Activated gamma-delta T cell treated with Interleukin-2 at 50 U/mL for 16 hours (primary cell): ENCODE measurements at regions not wholly inside any gene's neighbourhood (a gene's known extent, or its start where the extent isn't known, plus 50 kb on each side); places are given as distances from the start of the nearest gene placed in this dataset.

Experiments
- DNase-seq: peaks from one replicate; pipeline ENCODE4 v3.0.0-alpha.2; 2020

DNA sequence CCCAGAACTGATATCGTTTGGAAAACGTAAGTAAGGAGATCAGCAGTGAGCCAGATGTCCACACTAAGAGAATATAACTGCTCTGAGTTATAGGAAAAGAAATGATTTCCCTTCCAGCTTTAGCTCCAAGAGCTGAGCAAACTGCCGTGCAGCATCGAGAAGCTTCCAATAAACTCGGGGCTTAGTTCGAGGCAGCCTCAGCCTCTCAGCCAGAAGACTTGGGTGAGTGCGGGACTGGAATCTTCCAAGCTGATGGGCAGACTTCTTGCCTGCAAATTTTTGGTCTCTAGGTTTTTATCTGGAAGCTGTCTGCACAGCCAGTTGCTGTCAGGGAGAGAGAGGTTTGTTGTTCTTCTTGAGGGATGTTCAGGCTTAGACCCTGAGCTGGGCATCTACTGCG is 196.1 kb downstream of the PHETA1 start:
- no peak for DNase-seq

DNA sequence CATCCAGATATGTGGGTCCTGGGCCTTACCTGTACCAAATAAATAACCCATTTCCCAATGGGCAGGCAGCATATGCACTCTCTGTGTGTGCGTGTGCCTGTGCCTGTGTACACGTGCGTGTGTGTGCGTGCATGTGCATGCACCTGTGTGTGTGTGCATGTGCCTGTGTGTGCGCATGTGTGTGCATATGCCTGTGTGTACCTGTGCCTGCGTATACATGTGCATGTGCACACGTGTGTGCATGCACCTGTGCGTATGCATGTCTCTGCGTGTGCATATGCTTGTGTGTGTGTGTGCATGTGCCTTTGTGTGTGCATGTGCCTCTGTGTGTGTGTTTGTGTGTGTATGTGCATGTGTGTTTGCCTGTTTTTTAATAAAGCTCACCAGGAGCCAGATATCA is 197.1 kb downstream of the PHETA1 start:
- DNase-seq = no peak

GRCh38 chr12:111171345-111171744 is 197.6 kb downstream of the PHETA1 start:
- no peak for DNase-seq

DNA sequence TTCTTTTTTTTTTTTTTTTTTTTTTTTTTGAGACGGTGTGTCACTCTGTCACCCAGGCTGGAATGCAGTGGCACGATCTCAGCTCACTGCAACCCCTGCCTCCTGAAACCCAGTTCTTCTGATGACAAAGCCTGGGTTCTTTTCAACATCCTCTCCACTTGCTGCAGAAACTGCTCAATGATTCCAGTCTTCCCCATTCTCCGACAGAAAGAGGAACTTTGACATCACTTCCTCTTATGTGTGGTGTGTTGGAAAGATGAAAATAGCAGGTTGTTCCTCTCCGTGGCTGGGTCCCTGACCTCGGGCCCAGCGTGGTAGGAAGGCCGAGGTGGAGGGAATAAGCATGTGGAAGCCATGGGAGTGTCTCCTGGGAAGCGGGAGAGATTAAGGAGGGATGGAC is 198.4 kb downstream of the PHETA1 start:
- no peak for DNase-seq

DNA sequence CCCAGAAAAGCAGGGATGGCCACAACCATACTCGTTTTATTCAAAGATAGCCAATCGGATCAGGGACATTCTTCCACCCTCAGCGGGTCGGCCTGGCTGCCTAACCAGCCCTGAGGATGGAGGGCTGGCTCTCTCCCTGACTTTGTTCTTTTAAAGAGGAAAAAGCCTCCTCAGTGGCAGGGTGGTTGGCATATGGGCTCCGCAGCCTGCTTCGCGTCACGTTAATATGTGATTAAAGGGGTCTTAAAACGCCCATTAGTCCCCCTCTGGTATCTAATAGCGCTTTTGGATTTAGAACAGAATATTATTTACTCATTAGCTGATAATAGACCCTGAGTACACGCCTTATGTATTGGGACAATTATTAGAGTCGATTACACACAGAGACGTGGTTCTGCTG is 199.4 kb downstream of the PHETA1 start:
- no peak for DNase-seq

- DNase-seq = no peak
Observed at GRCh38 chr12:111169032-111169431, 199.9 kb downstream of the PHETA1 start.

DNA sequence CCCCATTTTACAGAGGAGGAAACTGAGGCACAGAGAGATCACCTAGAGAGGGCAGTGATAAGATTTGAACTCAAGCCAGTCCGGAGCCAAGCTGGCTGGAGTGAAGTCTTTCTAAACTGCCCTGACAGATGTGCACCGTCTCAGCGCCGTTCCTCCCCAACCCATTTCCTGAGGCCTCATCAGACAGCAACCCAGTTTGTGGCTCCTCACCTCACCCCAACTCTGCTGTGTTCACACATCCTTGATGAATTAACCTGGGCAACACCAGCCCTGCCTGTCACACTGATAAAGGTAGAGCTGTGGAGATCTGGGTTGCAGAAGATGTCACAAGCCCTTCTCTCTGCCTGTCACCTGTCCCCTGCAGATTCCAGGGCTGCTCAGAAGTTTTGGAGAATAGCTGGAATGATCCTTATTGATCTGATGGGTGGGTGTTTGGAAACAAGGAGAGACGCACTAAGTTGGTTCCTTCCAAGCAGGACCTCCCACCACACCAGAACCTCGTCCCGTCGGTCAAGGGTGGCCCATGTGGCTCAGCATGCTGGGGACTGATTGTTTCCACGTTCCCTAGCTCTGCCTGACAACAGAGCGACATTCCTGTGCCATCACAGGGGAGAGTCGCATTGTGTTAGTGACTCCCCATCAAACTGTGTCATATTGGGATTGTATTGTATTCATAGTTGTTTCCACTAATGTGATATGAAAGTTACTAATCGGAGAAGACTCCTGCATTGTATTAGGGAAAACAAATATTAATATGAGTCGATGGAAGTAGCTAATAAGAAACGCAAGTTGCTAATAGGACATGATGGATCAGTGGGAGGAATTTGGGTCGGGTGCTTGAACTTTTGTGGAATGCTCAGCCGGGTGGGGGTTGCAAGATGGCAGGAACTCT is 200.6 kb downstream of the PHETA1 start:
- DNase-seq = no peak

GRCh38 chr12:111166779-111167540 is 201.9 kb downstream of the PHETA1 start:
- no peak for DNase-seq

GRCh38 chr12:111164833-111165525 is 203.9 kb downstream of the PHETA1 start:
- no peak for DNase-seq

DNA sequence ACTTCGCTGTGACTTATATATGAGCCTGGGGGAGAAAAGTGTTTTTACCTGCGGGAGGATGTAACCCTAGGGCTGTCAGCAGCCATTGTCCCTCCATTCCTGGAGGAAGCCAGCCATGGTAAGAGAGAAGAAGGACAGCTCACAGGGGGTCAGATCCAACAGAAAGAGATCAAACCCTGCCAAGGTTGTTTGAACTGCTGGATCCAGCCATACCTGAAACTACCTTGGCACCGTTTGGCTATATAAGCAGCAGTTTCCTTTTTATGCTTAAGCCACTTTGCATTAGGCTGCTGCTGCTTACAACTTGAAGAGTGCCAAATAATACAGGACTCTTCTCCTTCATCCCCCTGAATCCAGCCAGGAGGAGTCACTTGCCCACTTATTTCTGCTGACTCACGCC is 205.5 kb downstream of the PHETA1 start:
- DNase-seq = no peak

- DNase-seq = no peak
Observed at GRCh38 chr12:111161898-111162297, 207.0 kb downstream of the PHETA1 start.

- DNase-seq = no peak
Observed at GRCh38 chr12:111160350-111161241, 208.3 kb downstream of the PHETA1 start.

DNA sequence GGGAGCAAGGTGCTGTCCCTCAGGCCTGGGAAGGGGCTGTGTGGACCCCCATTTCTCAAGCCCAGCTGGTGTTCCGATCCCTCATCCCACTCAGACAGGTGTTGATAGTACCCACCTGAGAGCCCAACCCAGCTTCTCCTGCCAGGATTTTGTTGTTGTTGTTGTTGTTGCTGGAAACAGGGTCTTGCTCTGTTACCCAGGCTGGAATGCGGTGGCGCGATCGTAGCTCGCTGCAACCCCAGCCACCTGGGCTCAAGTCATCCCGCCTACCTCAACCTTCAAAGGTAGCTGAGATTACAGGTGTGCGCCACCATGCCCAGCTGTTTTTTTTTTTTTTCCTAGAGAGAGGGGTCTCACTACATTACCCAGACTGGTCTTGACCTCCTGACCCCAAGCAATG is 209.9 kb downstream of the PHETA1 start:
- no peak for DNase-seq

DNA sequence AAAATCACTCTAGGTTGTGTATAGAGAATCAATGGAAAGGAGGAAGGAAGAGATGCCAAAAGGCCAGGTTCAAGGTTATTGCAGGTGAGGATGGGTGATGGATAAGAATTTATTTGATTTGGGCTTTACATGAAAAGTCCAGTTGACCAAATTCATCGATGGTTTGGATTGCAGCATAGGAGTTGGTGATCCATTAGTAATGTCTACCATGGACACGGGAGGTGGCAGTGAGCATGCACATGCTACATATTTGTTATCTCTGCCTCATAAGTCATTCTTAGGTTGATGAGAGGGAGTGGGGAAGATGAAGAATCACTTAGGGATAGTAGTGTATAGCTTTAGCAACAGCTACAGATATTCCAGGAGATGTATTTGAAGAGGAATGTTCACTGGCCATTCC is 211.4 kb downstream of the PHETA1 start:
- DNase-seq = no peak

- no peak for DNase-seq
Observed at GRCh38 chr12:111156304-111156703, 212.6 kb downstream of the PHETA1 start.

DNA sequence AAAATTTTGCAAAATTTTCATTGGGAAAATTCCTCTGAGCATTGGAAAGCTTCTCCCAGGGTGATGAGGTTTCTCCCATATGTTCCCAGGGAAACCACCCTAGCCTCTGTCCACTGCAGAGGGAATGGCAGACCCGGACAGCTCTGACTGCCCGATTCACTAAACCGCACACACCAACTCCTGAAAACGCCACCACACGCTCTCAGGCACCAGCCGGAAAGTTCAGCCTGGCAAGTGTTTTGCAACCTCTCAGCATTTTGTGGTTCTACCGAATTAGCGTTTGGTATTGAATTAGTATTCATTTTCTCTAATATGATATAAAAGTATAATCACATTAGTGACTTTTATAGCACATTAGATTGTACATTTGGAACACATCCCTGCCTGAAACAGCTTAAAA is 213.4 kb downstream of the PHETA1 start:
- no peak for DNase-seq

DNA sequence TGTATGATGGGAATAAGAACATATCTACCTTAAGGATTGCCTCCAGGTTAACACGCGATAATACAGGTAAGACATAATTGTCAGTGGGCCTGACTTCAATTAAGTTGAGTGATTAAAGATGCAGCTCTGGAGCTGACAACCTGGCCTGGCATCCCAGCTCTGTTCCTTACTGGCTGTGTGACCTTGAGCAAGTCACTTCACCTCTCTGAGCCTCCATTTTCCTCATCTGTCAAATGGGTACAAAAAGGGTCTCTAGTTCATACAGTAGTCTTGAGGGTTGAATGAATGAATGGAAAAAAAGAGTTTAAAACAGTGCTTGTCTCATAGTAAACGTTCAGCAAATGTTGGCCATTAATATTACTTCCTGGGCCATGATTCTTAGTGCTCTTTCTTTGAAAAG is 213.9 kb downstream of the PHETA1 start:
- DNase-seq = no peak

- DNase-seq = no peak
Observed at GRCh38 chr12:111154147-111154834, 214.6 kb downstream of the PHETA1 start.

DNA sequence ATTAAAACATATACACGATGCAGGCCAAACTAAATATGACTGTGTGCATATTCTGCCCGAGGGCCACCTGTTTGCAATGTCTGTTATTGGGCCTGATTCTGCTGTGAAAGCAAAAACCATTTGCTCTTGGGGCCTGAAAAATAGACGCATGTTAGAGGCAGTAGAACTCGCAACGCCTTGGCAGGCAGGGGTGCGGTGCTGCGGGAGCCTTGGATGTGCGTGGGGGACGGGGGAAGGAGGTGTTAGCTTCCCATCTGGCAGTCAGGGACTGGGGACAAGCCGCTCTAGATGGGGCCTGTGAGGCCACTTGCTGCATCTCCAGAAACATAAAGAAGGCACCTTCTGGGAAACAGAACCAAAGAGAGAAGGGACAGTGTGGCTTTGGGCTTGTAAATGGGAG is 216.3 kb downstream of the PHETA1 start:
- no peak for DNase-seq

DNA sequence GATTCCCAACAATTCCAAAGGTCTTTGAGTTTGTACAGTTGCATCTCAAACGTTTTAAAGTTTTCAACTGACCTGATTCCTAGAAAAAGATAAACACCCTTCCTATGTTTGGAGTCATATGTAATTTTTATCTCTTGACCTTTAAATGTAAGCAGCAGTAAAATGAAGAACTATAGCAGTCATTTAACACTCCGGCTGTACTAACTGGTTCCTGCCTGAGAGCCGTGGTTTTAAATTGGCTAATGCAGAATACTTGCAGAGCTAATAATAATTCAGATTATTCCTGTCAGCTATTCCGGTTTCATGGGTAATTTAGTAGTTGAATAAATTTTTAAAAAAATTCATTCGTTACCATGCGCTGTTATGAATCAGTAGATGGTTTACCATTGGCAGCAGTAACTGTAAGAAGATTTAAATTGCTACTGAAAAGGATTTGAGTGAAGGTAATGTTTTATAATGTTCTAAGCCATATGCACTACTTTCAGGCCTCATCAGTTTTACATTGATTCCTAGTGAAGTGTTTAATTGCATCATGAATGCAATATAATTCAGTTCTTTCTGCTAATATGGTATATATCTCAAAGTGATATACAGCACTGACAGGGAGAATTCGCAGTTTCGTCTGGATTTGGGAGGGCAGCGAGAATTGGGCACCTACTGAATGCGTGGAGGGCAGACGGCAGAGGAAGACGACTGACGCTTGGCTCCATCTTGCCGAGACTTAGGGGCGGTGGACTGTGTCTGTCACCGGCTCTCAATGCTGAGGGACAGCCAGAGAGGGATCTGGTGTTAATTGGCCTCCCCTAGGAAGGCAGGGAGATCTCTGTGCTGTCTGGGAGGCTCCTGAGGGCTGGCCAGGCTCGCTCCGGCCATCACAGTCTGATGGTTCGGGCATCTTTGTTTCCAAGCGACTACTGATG is 217.7 kb downstream of the PHETA1 start:
- DNase-seq = no peak

DNA sequence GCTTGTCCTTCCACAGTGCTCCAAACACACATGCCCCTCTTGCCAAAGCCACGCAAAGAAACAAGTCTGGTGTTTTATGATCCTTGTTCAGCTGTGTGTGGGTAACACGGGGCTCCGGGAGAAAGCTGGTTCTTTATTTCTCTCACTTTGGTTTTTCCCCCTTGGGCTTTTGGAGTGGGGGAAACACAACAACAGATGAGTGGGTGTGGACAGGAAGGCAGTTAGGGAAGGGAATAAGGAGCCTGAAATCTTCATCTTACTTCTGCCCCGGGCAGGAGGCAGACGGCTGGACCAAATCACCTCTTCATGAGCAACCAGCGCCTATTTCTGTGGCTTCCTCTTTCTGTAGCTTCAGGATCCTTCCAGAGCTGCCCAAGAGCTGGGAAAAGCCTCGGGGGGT is 218.5 kb downstream of the PHETA1 start:
- DNase-seq = no peak
